SK-N-SH (cell line): ENCODE measurements at regions not wholly inside any gene's neighbourhood (a gene's known extent, or its start where the extent isn't known, plus 50 kb on each side); places are given as distances from the start of the nearest gene placed in this dataset.

ENCODE experiments used
- CTCF ChIA-PET: fragments of 300-600, 350-600 bp; formaldehyde crosslinking; extraction: SDS; loops from one replicate; lab custom pipeline; 2021; lab: Yijun Ruan, JAX
- POLR2A ChIA-PET: fragments of 350-600 bp; sonication (Branson Sonifier 250); formaldehyde crosslinking; extraction: SDS; loops from one replicate; lab custom pipeline; 2020; ENCODE audit warnings: antibody characterized with exemption, inconsistent platforms; lab: Yijun Ruan, JAX
- DNase-seq: peaks from one replicate; pipeline ENCODE4 v3.0.0; 2012
- H2AFZ ChIP-seq: fragments of 200-600 bp; sonication (generic); 2 replicates; pipeline ENCODE4 v1.8.1; 2016; ENCODE audit warnings: antibody characterized with exemption, mild to moderate bottlenecking, low read depth
- H3F3A ChIP-seq: fragments of 200-600 bp; sonication (generic); replicated peaks from 2 replicates; pipeline ENCODE3; 2016; ENCODE audit warnings: antibody characterized with exemption, mild to moderate bottlenecking; ENCODE audit not compliant: insufficient read depth
- H3K27ac ChIP-seq, 2 experiments: fragments of 200-500 bp in 1 of 2; fragments of 200-600 bp in 1 of 2; sonication (Bioruptor generic) in 1 of 2; sonication (generic), shearing (Covaris generic) in 1 of 2; 2 replicates each; pipeline versions ENCODE4 v1.5.1 to v1.6.1; 2014 to 2016; ENCODE audit warnings: low read depth in 2 of 2, inconsistent platforms in 1 of 2, low read length in 1 of 2, mild to moderate bottlenecking in 1 of 2, mixed read lengths in 1 of 2
- H3K27me3 ChIP-seq: fragments of 200-600 bp; sonication (generic), shearing (Covaris generic); 2 replicates; pipeline ENCODE4 v1.6.1; 2016; ENCODE audit warnings: mixed run types; ENCODE audit not compliant: insufficient read depth
- H3K36me3 ChIP-seq, 2 experiments: fragments of 200-500 bp in 1 of 2; fragments of 200-600 bp in 1 of 2; sonication (Bioruptor generic) in 1 of 2; sonication (generic) in 1 of 2; replicated peaks in 1 of 2; 2 replicates each; pipeline versions ENCODE3 to v1.5.1; 2014 to 2016; ENCODE audit warnings: low read length in 1 of 2, mild to moderate bottlenecking in 1 of 2; ENCODE audit not compliant: insufficient read depth in 2 of 2, control insufficient read depth in 1 of 2
- H3K4me1 ChIP-seq, 2 experiments: fragments of 200-500 bp in 1 of 2; fragments of 200-600 bp in 1 of 2; sonication (Bioruptor generic) in 1 of 2; sonication (generic), shearing (Covaris generic) in 1 of 2; 2 replicates each; pipeline versions ENCODE4 v1.5.1 to v1.6.1; 2014 to 2016; ENCODE audit warnings: low read depth in 1 of 2, low read length in 1 of 2, mixed run types in 1 of 2; ENCODE audit not compliant: insufficient read depth in 2 of 2, control insufficient read depth in 1 of 2
- H3K4me2 ChIP-seq: fragments of 200-600 bp; sonication (generic), shearing (Covaris generic); 2 replicates; pipeline ENCODE4 v1.6.1; 2017; ENCODE audit warnings: mixed run types
- H3K4me3 ChIP-seq, 2 experiments: fragments of 200-500 bp in 1 of 2; fragments of 200-600 bp in 1 of 2; sonication (Bioruptor generic) in 1 of 2; sonication (generic), shearing (Covaris generic) in 1 of 2; 2 replicates each; pipeline versions ENCODE4 v1.5.1 to v1.8.1; 2014 to 2016; ENCODE audit warnings: low read depth in 2 of 2, inconsistent platforms in 1 of 2, low read length in 1 of 2, mild to moderate bottlenecking in 1 of 2, mixed read lengths in 1 of 2, moderate library complexity in 1 of 2
- H3K79me2 ChIP-seq: fragments of 200-600 bp; sonication (generic); 2 replicates; pipeline ENCODE4 v1.8.1; 2017; ENCODE audit warnings: mild to moderate bottlenecking; ENCODE audit not compliant: insufficient read depth
- H3K9ac ChIP-seq: fragments of 200-600 bp; sonication (generic); 2 replicates; pipeline ENCODE4 v1.6.1; 2017; ENCODE audit warnings: mixed run types
- H3K9me2 ChIP-seq: fragments of 200-600 bp; sonication (generic); 2 replicates; pipeline ENCODE4 v1.6.1; 2017; ENCODE audit warnings: mixed run types
- H3K9me3 ChIP-seq: fragments of 200-600 bp; sonication (generic); 2 replicates; pipeline ENCODE4 v1.6.1; 2017; ENCODE audit warnings: mixed run types, mild to moderate bottlenecking, moderate library complexity
- H4K20me1 ChIP-seq: fragments of 200-600 bp; sonication (generic); 2 replicates; pipeline ENCODE4 v1.6.1; 2017; ENCODE audit warnings: mild to moderate bottlenecking, mixed run types; ENCODE audit not compliant: insufficient read depth
- CHD2 ChIP-seq: fragments of 150-350 bp; IDR thresholded peaks from 2 replicates; pipeline ENCODE4 v1.6.1; 2018; ENCODE audit warnings: low read length; ENCODE audit not compliant: partially characterized antibody
- ELF1 ChIP-seq: IDR thresholded peaks from 2 replicates; pipeline ENCODE4 v1.4.0; 2012
- EP300 ChIP-seq, 2 experiments: IDR thresholded peaks; 2 replicates each; pipeline versions ENCODE4 v1.4.0 to v1.6.1; 2012; ENCODE audit warnings: borderline replicate concordance in 1 of 2, low read depth in 1 of 2, low read length in 1 of 2
- FOXJ3 ChIP-seq: sonication (generic); formaldehyde crosslinking; IDR thresholded peaks from 2 replicates; pipeline ENCODE4 v1.5.1; 2020; ENCODE audit warnings: mild to moderate bottlenecking, missing genetic modification reagents
- FOXM1 ChIP-seq: IDR thresholded peaks from 2 replicates; pipeline ENCODE4 v1.4.0; 2012; ENCODE audit warnings: low read depth, mild to moderate bottlenecking
- JUND ChIP-seq: IDR thresholded peaks from 2 replicates; pipeline ENCODE4 v1.4.0; 2012
- MEF2A ChIP-seq: IDR thresholded peaks from 2 replicates; pipeline ENCODE4 v1.4.0; 2012; ENCODE audit warnings: low read depth, borderline replicate concordance
- MXI1 ChIP-seq: IDR thresholded peaks from 2 replicates; pipeline ENCODE4 v1.6.1; 2012; ENCODE audit warnings: mild to moderate bottlenecking, low read depth, low read length, improper control_type of control experiment
- POLR2AphosphoS5 ChIP-seq: IDR thresholded peaks from 2 replicates; pipeline ENCODE4 v1.6.1; 2012; ENCODE audit warnings: low read depth, low read length
- RAD21 ChIP-seq: IDR thresholded peaks from 2 replicates; pipeline ENCODE4 v1.6.1; 2012; ENCODE audit warnings: mild to moderate bottlenecking, low read length
- RCOR1 ChIP-seq: fragments of 150-350 bp; IDR thresholded peaks from 2 replicates; pipeline ENCODE4 v1.6.1; 2017; ENCODE audit warnings: antibody characterized with exemption, low read length
- RFX5 ChIP-seq: IDR thresholded peaks from 2 replicates; pipeline ENCODE4 v1.6.1; 2012; ENCODE audit warnings: mild to moderate bottlenecking, improper control_type of control experiment, low read length
- RXRA ChIP-seq: IDR thresholded peaks from 2 replicates; pipeline ENCODE4 v1.4.0; 2012; ENCODE audit warnings: low read depth, mild to moderate bottlenecking, borderline replicate concordance
- TAF1 ChIP-seq: IDR thresholded peaks from 2 replicates; pipeline ENCODE4 v1.6.1; 2012; ENCODE audit warnings: low read depth, mild to moderate bottlenecking, low read length, moderate library complexity, borderline replicate concordance
- YY1 ChIP-seq: IDR thresholded peaks from 2 replicates; pipeline ENCODE4 v1.4.0; 2012; ENCODE audit warnings: low read depth, mild to moderate bottlenecking
- WGBS: methylation state at CpG from one replicate; pipeline ENCODE4 v1.1.6; 2017; ENCODE audit warnings: low lambda C conversion rate; 5-methylcytosine and 5-hydroxymethylcytosine counted together
- TF ChIP-seq, protein P1 (sequence below): IDR thresholded peaks from 2 replicates; pipeline ENCODE4 v1.4.0; 2012; ENCODE audit warnings: low read depth, borderline replicate concordance
- TF ChIP-seq, protein P2 (sequence below): IDR thresholded peaks from 2 replicates; pipeline ENCODE4; 2012
- TF ChIP-seq, protein P3 (sequence below): IDR thresholded peaks from 2 replicates; pipeline ENCODE4 v1.4.0; 2012; ENCODE audit warnings: low read depth

DNA sequence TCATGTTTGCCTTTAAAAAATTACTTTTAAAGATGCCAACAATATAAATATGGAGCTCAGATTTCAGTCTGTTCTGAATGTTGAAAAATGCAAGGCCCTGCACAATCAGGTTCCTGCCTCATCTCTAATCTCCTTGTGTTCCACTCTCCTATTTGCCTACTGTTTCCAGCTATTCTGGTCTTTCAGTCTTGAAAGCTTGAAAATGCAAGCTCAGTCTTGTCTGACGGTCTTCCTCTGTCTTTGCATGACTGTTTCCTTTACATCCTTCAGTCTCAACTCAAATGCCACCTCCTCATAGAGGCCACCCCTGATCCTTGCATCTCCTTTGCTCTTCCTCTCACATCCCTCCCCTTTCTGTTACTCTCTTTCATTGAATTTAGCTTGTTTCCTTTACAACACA lies 354.9 kb downstream of the KIF4B start:
- no peaks in the 10 kb centered on the region for H3K79me2 ChIP-seq
- TF ChIP-seq, protein P1, sequence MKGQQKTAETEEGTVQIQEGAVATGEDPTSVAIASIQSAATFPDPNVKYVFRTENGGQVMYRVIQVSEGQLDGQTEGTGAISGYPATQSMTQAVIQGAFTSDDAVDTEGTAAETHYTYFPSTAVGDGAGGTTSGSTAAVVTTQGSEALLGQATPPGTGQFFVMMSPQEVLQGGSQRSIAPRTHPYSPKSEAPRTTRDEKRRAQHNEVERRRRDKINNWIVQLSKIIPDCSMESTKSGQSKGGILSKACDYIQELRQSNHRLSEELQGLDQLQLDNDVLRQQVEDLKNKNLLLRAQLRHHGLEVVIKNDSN, result no peak
- TF ChIP-seq CHD2, result no peak
- TF ChIP-seq MEF2A, result no peak
- TF ChIP-seq MXI1, result no peak
- TF ChIP-seq RAD21, result no peak
- no peak for TF ChIP-seq POLR2AphosphoS5
- TF ChIP-seq, protein P2, sequence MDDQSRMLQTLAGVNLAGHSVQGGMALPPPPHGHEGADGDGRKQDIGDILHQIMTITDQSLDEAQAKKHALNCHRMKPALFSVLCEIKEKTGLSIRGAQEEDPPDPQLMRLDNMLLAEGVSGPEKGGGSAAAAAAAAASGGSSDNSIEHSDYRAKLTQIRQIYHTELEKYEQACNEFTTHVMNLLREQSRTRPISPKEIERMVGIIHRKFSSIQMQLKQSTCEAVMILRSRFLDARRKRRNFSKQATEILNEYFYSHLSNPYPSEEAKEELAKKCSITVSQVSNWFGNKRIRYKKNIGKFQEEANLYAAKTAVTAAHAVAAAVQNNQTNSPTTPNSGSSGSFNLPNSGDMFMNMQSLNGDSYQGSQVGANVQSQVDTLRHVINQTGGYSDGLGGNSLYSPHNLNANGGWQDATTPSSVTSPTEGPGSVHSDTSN, result no peak
- TF ChIP-seq FOXM1, result no peak
- no peak for TF ChIP-seq RCOR1
- TF ChIP-seq YY1, result no peak
- no peak for TF ChIP-seq FOXJ3 (CRISPR knock-in tag)
- no peak for TF ChIP-seq RXRA
- no peak for TF ChIP-seq JUND
- TF ChIP-seq TAF1, result no peak
- TF ChIP-seq EP300 (IDR thresholded peaks at IDR 0.05; ENCODE audit: borderline replicate concordance in 1 of 2, low read depth in 1 of 2, low read length in 1 of 2), result no peak
- no peak for TF ChIP-seq ELF1
- no peaks in the 10 kb centered on the region for H3K27me3 ChIP-seq
- no peaks in the 10 kb centered on the region for H3K9me2 ChIP-seq
- no peak overlapping the region for H3K9ac ChIP-seq
- no peaks in the 10 kb centered on the region for H4K20me1 ChIP-seq
- DNase-seq, result no peak
- H2AFZ ChIP-seq, result no peak overlapping the region
- 0 out of 2 replicates have a peak, but pooled peaks cover 5% of the 10 kb centered on the region for H3K9me3 ChIP-seq
- WGBS, result 16% methylated on average over 1 of the region's 1 CpG
- H3K4me1 ChIP-seq, result no peaks in the 10 kb centered on the region
- no peak overlapping the region for H3K27ac ChIP-seq
- no peak overlapping the region for H3K4me2 ChIP-seq
- ChIA-PET CTCF (no interaction called here), POLR2A (no interaction called here)
- no peaks in the 10 kb centered on the region for H3K36me3 ChIP-seq
- no peaks in the 10 kb centered on the region for H3F3A ChIP-seq
- no peak overlapping the region for H3K4me3 ChIP-seq

DNA sequence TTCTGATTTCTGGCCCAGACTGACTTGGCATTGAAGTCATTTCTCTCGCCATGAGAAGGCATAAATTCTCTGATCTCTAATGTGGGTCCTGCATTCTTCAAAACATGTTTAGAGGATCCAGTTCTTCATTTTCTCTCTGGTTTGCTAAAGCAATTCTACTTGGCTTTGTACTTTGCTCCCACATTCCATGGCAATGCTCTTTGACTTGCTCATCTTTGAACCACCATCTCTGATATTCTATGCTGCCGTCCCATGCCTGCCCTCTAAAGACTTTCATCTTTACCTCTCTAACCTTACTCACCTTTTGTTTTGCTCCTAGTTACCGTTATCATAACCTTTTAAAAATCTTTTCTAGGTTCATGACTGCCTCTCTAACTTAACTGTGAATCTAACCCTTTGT lies 366.9 kb downstream of the KIF4B start:
- H3K27me3 ChIP-seq, result no peaks in the 10 kb centered on the region
- no peak overlapping the region for H3K4me2 ChIP-seq
- no peaks in the 10 kb centered on the region for H3K9me3 ChIP-seq
- DNase-seq, result no peak
- no peaks in the 10 kb centered on the region for H3K79me2 ChIP-seq
- TF ChIP-seq RAD21 (no peak), RCOR1 (no peak), JUND (no peak), EP300 (IDR thresholded peaks at IDR 0.05; ENCODE audit: borderline replicate concordance in 1 of 2, low read depth in 1 of 2, low read length in 1 of 2) (no peak), CHD2 (no peak), RFX5 (no peak)
- TF ChIP-seq, protein P3, sequence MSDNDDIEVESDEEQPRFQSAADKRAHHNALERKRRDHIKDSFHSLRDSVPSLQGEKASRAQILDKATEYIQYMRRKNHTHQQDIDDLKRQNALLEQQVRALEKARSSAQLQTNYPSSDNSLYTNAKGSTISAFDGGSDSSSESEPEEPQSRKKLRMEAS, result no peak
- no peak overlapping the region for H3K9ac ChIP-seq
- H3K27ac ChIP-seq, result no peak overlapping the region
- no peak overlapping the region for H2AFZ ChIP-seq
- H4K20me1 ChIP-seq, result no peaks in the 10 kb centered on the region
- whole genome bisulfite sequencing, result 23% methylated on average over 3 of the region's 3 CpGs
- no peaks in the 10 kb centered on the region for H3F3A ChIP-seq
- POLR2A ChIA-PET, result no interaction called here
- no peaks in the 10 kb centered on the region for H3K36me3 ChIP-seq
- no peak overlapping the region for H3K4me3 ChIP-seq
- no peaks in the 10 kb centered on the region for H3K4me1 ChIP-seq
- CTCF ChIA-PET, result no interaction called here
- no peaks in the 10 kb centered on the region for H3K9me2 ChIP-seq
